ENCODE measurements at regions not wholly inside any gene's neighbourhood (a gene's known extent, or its start where the extent isn't known, plus 50 kb on each side); places are given as distances from the start of the nearest gene placed in this dataset.
"Not testable (repeated sequence)": the region's sequence is repeated elsewhere in the genome, so short reads cannot be mapped to it uniquely, and the experiment has no call there.

GRCh38 chr7:124261710-124262109, 228.8 kb upstream of the TMEM229A start:
- ChIA-PET CTCF (no interaction called here), POLR2A (no interaction called here)

GRCh38 chr7:124257638-124258308, 224.9 kb upstream of the TMEM229A start:
- CTCF ChIA-PET, result no interaction called here
- POLR2A ChIA-PET, result no interaction called here

GRCh38 chr7:124255041-124255655, 222.3 kb upstream of the TMEM229A start:
- CTCF ChIA-PET, result no interaction called here
- POLR2A ChIA-PET, result no interaction called here

GRCh38 chr7:124254396-124254795, 221.5 kb upstream of the TMEM229A start:
- POLR2A ChIA-PET, result no interaction called here
- CTCF ChIA-PET, result no interaction called here

- CTCF ChIA-PET, result no interaction called here
- POLR2A ChIA-PET, result no interaction called here
Measured at GRCh38 chr7:124251636-124252035, 218.8 kb upstream of the TMEM229A start.

GRCh38 chr7:124250297-124251034, 217.6 kb upstream of the TMEM229A start:
- CTCF ChIA-PET, result no interaction called here
- POLR2A ChIA-PET, result no interaction called here

- POLR2A ChIA-PET, result no interaction called here
- CTCF ChIA-PET, result no interaction called here
Measured at GRCh38 chr7:124247691-124248090, 214.8 kb upstream of the TMEM229A start.

- ChIA-PET CTCF (no interaction called here), POLR2A (no interaction called here)
Measured at GRCh38 chr7:124246262-124246863, 213.5 kb upstream of the TMEM229A start.

GRCh38 chr7:124244469-124244868, 211.6 kb upstream of the TMEM229A start:
- CTCF ChIA-PET, POLR2A ChIA-PET: not testable (repeated sequence)

GRCh38 chr7:124219681-124220080, 186.8 kb upstream of the TMEM229A start:
- ChIA-PET POLR2A (no interaction called here), CTCF (no interaction called here)

- CTCF ChIA-PET, result no interaction called here
- POLR2A ChIA-PET, result no interaction called here
Measured at GRCh38 chr7:124208642-124209041, 175.8 kb upstream of the TMEM229A start.

GRCh38 chr7:124208173-124208572, 175.3 kb upstream of the TMEM229A start:
- ChIA-PET POLR2A (no interaction called here), CTCF (no interaction called here)

- ChIA-PET CTCF (no interaction called here), POLR2A (no interaction called here)
Measured at GRCh38 chr7:124205526-124205925, 172.7 kb upstream of the TMEM229A start.

- ChIA-PET POLR2A (no interaction called here), CTCF (no interaction called here)
Measured at GRCh38 chr7:124202546-124202945, 169.7 kb upstream of the TMEM229A start.

GRCh38 chr7:124201768-124202349, 169.0 kb upstream of the TMEM229A start:
- POLR2A ChIA-PET, result no interaction called here
- CTCF ChIA-PET, result no interaction called here

GRCh38 chr7:124196519-124196918, 163.7 kb upstream of the TMEM229A start:
- ChIA-PET CTCF (no interaction called here), POLR2A (no interaction called here)

- CTCF ChIA-PET, result no interaction called here
- POLR2A ChIA-PET, result no interaction called here
Measured at GRCh38 chr7:124192885-124193284, 160.0 kb upstream of the TMEM229A start.

GRCh38 chr7:124191713-124192112, 158.8 kb upstream of the TMEM229A start:
- CTCF ChIA-PET, result interaction anchor here (1.4 kb wide), 1 partner anchor 13 kb away, joined by 3 read pairs; no protein-coding TSS in a partner anchor
- POLR2A ChIA-PET, result no interaction called here

- POLR2A ChIA-PET, result no interaction called here
Measured at GRCh38 chr7:124191030-124191429, 158.2 kb upstream of the TMEM229A start.

GRCh38 chr7:124188576-124188975, 155.7 kb upstream of the TMEM229A start:
- CTCF ChIA-PET, result no interaction called here
- POLR2A ChIA-PET, result no interaction called here

More at GRCh38 chr7:124191030-124191429, 158.2 kb upstream of the TMEM229A start:
- CTCF ChIA-PET, result interaction anchor here (1.4 kb wide), 1 partner anchor 12 kb away, joined by 3 read pairs; no protein-coding TSS in a partner anchor

- ChIA-PET POLR2A (no interaction called here), CTCF (no interaction called here)
Measured at GRCh38 chr7:124187962-124188361, 155.1 kb upstream of the TMEM229A start.
